GM11168 (cell line): ENCODE measurements at regions not wholly inside any gene's neighbourhood (a gene's known extent, or its start where the extent isn't known, plus 50 kb on each side); places are given as distances from the start of the nearest gene placed in this dataset.
"Not testable (repeated sequence)": the region's sequence is repeated elsewhere in the genome, so short reads cannot be mapped to it uniquely, and the experiment has no call there.

ENCODE experiments used
- in situ Hi-C: fragments of 300-500 bp; cut with MboI; formaldehyde crosslinking; loops from one replicate; pipeline ENCODE4 v1.12.0; 2022; ENCODE audit warnings: low sequenced_read_pairs; ENCODE audit not compliant: unreplicated experiment

GRCh38 chr2:234898534-234899053 is 53.2 kb upstream of the SH3BP4 start:
- in situ Hi-C loops: no loop called here

- in situ Hi-C loops: not testable (repeated sequence)
These were observed 63.4 kb upstream of the SH3BP4 start for GRCh38 chr2:234888442-234888841.

- in situ Hi-C loops: no loop called here
These were observed 64.6 kb upstream of the SH3BP4 start for GRCh38 chr2:234887195-234887594.

GRCh38 chr2:234885886-234886285 is 65.9 kb upstream of the SH3BP4 start:
- in situ Hi-C loops: no loop called here

- in situ Hi-C loops: no loop called here
These were observed 66.7 kb upstream of the SH3BP4 start for GRCh38 chr2:234885118-234885517.

- in situ Hi-C loops: no loop called here
These were observed 67.2 kb upstream of the SH3BP4 start for GRCh38 chr2:234884591-234884990.

GRCh38 chr2:234881413-234882241 is 70.2 kb upstream of the SH3BP4 start:
- in situ Hi-C loops: no loop called here

- in situ Hi-C loops: no loop called here
These were observed 71.1 kb upstream of the SH3BP4 start for GRCh38 chr2:234880551-234881211.

- in situ Hi-C loops: no loop called here
These were observed 72.0 kb upstream of the SH3BP4 start for GRCh38 chr2:234879671-234880455.

- in situ Hi-C loops: not testable (repeated sequence)
These were observed 75.2 kb upstream of the SH3BP4 start for GRCh38 chr2:234876621-234877020.

- in situ Hi-C loops: no loop called here
These were observed 77.3 kb upstream of the SH3BP4 start for GRCh38 chr2:234874347-234875046.

GRCh38 chr2:234873828-234874173 is 78.0 kb upstream of the SH3BP4 start:
- in situ Hi-C loops: no loop called here

GRCh38 chr2:234873103-234873827 is 78.6 kb upstream of the SH3BP4 start:
- in situ Hi-C loops: no loop called here

GRCh38 chr2:234869969-234870368 is 81.8 kb upstream of the SH3BP4 start:
- in situ Hi-C loops: no loop called here

- in situ Hi-C loops: no loop called here
These were observed 82.7 kb upstream of the SH3BP4 start for GRCh38 chr2:234869164-234869563.

- in situ Hi-C loops: no loop called here
These were observed 83.9 kb upstream of the SH3BP4 start for GRCh38 chr2:234867882-234868285.

- in situ Hi-C loops: no loop called here
These were observed 86.2 kb upstream of the SH3BP4 start for GRCh38 chr2:234865586-234865985.

- in situ Hi-C loops: no loop called here
These were observed 86.8 kb upstream of the SH3BP4 start for GRCh38 chr2:234865040-234865439.

GRCh38 chr2:234864506-234864905 is 87.3 kb upstream of the SH3BP4 start:
- in situ Hi-C loops: no loop called here
